ENCODE measurements at regions not wholly inside any gene's neighbourhood (a gene's known extent, or its start where the extent isn't known, plus 50 kb on each side); places are given as distances from the start of the nearest gene placed in this dataset.

- TF ChIP-seq CTCF (IDR thresholded peaks at IDR 0.05 in 2 of 3, conservative IDR thresholded peaks at IDR 0.05 in 1 of 3; ENCODE audit: borderline replicate concordance in 1 of 3, insufficient read depth in 1 of 3, low read depth in 2 of 3, low read length in 2 of 3) (no peak), REST (IDR thresholded peaks at IDR 0.05; ENCODE audit: low read depth) (no peak), EGR1 (IDR thresholded peaks at IDR 0.05; ENCODE audit: low read depth) (no peak), ELF1 (IDR thresholded peaks at IDR 0.05; ENCODE audit: borderline replicate concordance, low read depth) (no peak), TCF7L2 (IDR thresholded peaks at IDR 0.05; ENCODE audit: borderline replicate concordance, extremely low read depth, insufficient read depth, insufficient read length) (no peak), SRF (IDR thresholded peaks at IDR 0.05; ENCODE audit: low read depth) (no peak)
- Histone ChIP-seq H4K20me1 (ENCODE audit: insufficient read depth) (no peaks in the 10 kb centered on the region), H3K9ac (ENCODE audit: low read length) (no peak overlapping the region), H2AFZ (ENCODE audit: low read depth, low read length, poor library complexity, severe bottlenecking) (no peak overlapping the region), H3K27me3 (ENCODE audit: insufficient read depth, low read length) (peaks cover 76% of the 10 kb centered on the region), H3K9me3 (ENCODE audit: control insufficient read depth in 1 of 2, insufficient read depth in 1 of 2, low read depth in 1 of 2, low read length in 2 of 2) (no peaks in the 10 kb centered on the region), H3K36me3 (ENCODE audit: control insufficient read depth in 1 of 2, insufficient read depth in 2 of 2, low read length in 2 of 2) (no peaks in the 10 kb centered on the region), H3K27ac (ENCODE audit: low read depth, low read length) (no peak overlapping the region), H3K9me2 (ENCODE audit: insufficient read depth) (no peaks in the 10 kb centered on the region), H3K4me3 (replicated peaks in 1 of 2; ENCODE audit: low read depth in 1 of 2, low read length in 2 of 2) (no peak overlapping the region), H3K79me2 (ENCODE audit: insufficient read depth, low read length) (no peaks in the 10 kb centered on the region), H3K4me1 (ENCODE audit: control insufficient read depth in 1 of 2, insufficient read depth in 2 of 2, low read length in 2 of 2) (no peaks in the 10 kb centered on the region), H3K4me2 (ENCODE audit: low read length) (no peak overlapping the region)
- no TSS peak for BruUV-seq (replicated peaks)
- intact Hi-C loops (cut with micrococcal nuclease) = no loop called here
- ATAC-seq (no peak), DNase-seq (ENCODE audit: low read depth, low spot score) (no peak)
- ChIA-PET CTCF (no interaction called here), RAD21 (ENCODE audit: low non-redundant PET in 1 of 2, low total read pairs in 2 of 2, uncharacterized antibody in 2 of 2, unreplicated experiment in 2 of 2) (no interaction called here), POLR2A (no interaction called here)
Observed at GRCh38 chr1:58312461-58312860, 234.1 kb downstream of the OMA1 start.
